ENCODE measurements at regions not wholly inside any gene's neighbourhood (a gene's known extent, or its start where the extent isn't known, plus 50 kb on each side); places are given as distances from the start of the nearest gene placed in this dataset.

DNA sequence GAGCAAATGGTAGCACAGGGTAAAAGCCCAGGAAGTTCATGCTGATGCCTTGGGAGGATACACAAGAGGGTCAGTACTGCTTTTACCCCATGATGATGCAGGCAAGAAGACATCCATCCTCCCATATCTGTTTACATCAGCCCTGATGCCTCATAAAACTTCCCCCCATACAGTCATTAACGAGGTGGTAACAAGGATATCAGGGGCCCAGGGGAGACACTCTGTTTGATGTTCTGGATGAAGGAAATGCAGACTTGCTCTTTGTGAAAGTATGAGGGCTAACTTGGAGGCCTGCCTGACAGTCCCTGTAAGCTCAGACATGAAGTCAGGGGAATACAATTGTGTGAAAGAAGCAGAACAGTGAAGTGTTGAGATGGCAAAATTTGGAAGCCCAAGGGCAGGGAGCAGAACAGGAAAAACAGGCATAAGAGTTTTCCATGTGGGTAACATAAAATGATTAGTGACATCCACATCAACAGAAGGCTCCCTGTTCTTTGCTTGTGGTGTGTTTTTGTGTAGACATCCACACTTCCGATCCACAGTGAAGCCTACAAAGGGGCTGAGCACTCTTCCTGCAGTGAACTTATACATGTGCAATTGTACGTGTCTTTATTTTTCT, 813.4 kb downstream of the MAFB start:
- no peak for TF ChIP-seq EZH2 (IDR thresholded peaks at IDR 0.05; ENCODE audit: insufficient read depth, poor library complexity, severe bottlenecking)
- no peak for TF ChIP-seq EZH2phosphoT487 (IDR thresholded peaks at IDR 0.05; ENCODE audit: insufficient read depth, low read depth)
